ENCODE measurements at regions not wholly inside any gene's neighbourhood (a gene's known extent, or its start where the extent isn't known, plus 50 kb on each side); places are given as distances from the start of the nearest gene placed in this dataset.

- TF ChIP-seq CTCF (IDR thresholded peaks at IDR 0.05) = no peak
Observed at GRCh38 chr2:220999356-220999755, 572.7 kb downstream of the EPHA4 start.

DNA sequence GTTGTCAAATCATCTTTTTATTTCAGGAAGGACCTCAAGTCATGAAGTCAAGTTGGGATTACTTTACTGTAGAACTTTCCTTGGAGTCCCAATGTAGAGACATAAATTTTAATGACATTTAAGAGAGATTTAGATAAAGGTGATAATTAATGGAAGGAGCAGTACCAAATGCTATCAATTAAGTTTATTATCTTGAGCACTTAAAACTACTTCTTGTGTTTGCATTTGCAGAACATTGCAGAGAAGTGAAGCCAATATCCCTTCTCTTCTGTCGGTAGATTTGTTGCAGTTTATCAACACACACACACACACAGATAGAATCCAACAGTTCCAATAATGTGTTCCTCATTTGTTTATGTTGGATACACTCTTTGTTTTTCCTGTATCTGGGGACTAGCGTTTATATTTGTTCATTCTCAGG is 570.7 kb downstream of the EPHA4 start:
- TF ChIP-seq CTCF (IDR thresholded peaks at IDR 0.05) = no peak

DNA sequence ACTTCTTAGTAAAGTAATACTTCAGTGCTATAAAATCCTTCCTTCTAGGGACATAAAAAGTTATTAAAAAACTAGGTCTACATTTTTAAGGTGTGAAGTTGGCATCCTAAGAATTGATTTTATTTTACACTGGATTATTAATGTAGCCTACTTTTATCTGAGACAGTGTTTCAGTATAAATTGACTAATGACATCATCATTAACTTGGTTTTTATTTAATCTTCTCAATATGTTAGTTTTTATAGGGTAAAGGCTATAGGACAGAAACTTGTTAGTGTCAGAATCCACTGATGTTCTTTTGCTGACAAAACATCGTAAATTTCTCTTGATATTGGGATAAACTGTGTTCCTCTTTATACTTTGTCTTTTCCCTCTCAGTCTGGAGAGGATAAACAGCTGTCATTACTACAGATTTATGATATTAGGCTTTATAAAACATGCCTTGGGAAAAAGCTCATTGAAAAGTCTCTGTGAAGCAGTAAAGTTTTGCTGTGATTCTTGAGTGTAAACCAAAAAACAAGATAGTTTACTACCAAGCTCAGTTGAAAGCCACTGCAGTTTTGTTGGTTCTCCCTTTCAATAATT is 569.9 kb downstream of the EPHA4 start:
- TF ChIP-seq CTCF (IDR thresholded peaks at IDR 0.05) = no peak

- no peak for TF ChIP-seq CTCF (IDR thresholded peaks at IDR 0.05)
Observed at GRCh38 chr2:221005338-221005737, 566.8 kb downstream of the EPHA4 start.

- TF ChIP-seq CTCF (IDR thresholded peaks at IDR 0.05) = no peak
Observed at GRCh38 chr2:221006084-221006483, 566.0 kb downstream of the EPHA4 start.

DNA sequence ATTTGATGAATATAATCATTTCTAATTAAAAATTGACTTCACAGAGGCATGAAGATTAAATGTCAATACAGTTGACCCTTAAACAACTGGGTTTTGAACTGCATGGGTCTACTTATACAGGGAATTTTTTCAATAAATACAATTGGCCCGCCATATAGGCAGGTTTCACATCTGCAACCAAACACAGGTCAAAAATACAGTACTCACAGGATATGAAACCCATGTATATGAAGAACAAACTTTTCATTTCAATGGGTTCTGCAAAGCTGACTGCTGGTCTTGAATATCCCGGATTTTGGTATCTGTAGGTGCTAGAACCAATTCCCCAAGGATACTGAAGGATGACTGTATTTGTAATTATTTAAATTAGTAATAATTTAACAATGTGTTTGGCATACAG is 555.6 kb downstream of the EPHA4 start:
- TF ChIP-seq CTCF (IDR thresholded peaks at IDR 0.05) = no peak

DNA sequence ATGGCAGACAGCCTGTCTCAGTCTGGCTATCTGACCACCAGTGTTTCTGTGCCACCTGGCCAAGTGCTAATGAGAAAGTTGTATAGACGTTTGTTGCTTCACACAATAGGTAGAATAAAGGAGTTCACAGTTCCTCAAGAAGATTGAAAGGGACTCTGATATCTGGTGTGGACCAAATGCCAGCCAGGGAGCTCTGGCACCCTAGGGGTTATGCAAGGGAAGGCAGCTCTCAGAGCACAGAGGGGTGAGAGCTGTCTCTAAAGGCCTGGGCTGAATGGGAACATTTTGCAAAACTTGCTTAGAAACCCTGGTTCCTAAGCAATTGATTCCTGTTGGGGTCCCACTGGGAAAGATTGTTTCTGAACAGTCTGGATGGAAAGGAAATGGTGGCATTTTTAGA is 553.8 kb downstream of the EPHA4 start:
- TF ChIP-seq CTCF (IDR thresholded peaks at IDR 0.05) = no peak

- TF ChIP-seq CTCF (IDR thresholded peaks at IDR 0.05) = no peak
Observed at GRCh38 chr2:221019668-221020067, 552.4 kb downstream of the EPHA4 start.

Data from LNCAP (cell line).